Stimulated activated CD4-positive, alpha-beta T cell treated with anti-CD3 and anti-CD28 coated beads, Interleukin-15, amount 100 ng/mL, for 1 hour (primary cell): ENCODE measurements at regions not wholly inside any gene's neighbourhood (a gene's known extent, or its start where the extent isn't known, plus 50 kb on each side); places are given as distances from the start of the nearest gene placed in this dataset.

ENCODE experiments used
- DNase-seq, 2 donors: peaks; one replicate each; pipeline ENCODE4 v3.0.0-alpha.2; 2020; ENCODE audit warnings: low read depth in 1 of 2, low spot score in 1 of 2

GRCh38 chr20:50298554-50299324 is 108.1 kb downstream of the CEBPB start:
- no peak for DNase-seq

- DNase-seq: no peak
Measured at GRCh38 chr20:50299325-50299629, 108.6 kb downstream of the CEBPB start.

- no peak for DNase-seq
Measured at GRCh38 chr20:50301165-50301564, 110.5 kb downstream of the CEBPB start.

GRCh38 chr20:50301712-50302111 is 111.1 kb downstream of the CEBPB start:
- DNase-seq: no peak

- no peak for DNase-seq
Measured at GRCh38 chr20:50302341-50303057, 111.9 kb downstream of the CEBPB start.

- no peak for DNase-seq
Measured at GRCh38 chr20:50303573-50304500, 113.2 kb downstream of the CEBPB start.

- no peak for DNase-seq
Measured at GRCh38 chr20:50304501-50304856, 113.8 kb downstream of the CEBPB start.

GRCh38 chr20:50304923-50305635 is 114.4 kb downstream of the CEBPB start:
- DNase-seq: no peak

GRCh38 chr20:50305636-50306477 is 115.2 kb downstream of the CEBPB start:
- no peak for DNase-seq

GRCh38 chr20:50306478-50307423 is 116.1 kb downstream of the CEBPB start:
- no peak for DNase-seq

- DNase-seq: no peak
Measured at GRCh38 chr20:50308166-50308512, 117.5 kb downstream of the CEBPB start.

GRCh38 chr20:50308513-50309279 is 118.1 kb downstream of the CEBPB start:
- DNase-seq: no peak

- no peak for DNase-seq
Measured at GRCh38 chr20:50309280-50309763, 118.7 kb downstream of the CEBPB start.

GRCh38 chr20:50309764-50310672 is 119.4 kb downstream of the CEBPB start:
- no peak for DNase-seq

GRCh38 chr20:50310673-50311051 is 120.0 kb downstream of the CEBPB start:
- DNase-seq: no peak

- DNase-seq: no peak
Measured at GRCh38 chr20:50311308-50312001, 120.8 kb downstream of the CEBPB start.
